ENCODE measurements at regions not wholly inside any gene's neighbourhood (a gene's known extent, or its start where the extent isn't known, plus 50 kb on each side); places are given as distances from the start of the nearest gene placed in this dataset.

DNA sequence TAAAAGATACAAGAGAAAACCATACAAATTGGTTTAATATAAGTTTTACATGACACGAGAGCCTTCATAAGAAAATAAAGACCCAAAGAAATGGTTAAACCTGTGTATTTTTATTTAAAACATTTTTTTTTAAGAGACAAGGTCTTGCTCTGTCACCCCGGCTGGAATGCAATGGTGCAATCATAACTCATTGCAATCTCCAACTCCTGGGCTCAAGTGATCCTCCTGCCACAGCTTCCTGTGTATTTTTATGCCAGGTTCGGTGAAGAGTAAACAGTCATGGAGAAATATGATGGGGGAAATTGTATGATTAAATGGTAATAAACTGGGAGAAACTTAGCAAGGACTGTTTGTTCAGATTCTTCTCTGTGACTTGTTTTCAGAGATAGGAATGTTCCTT is 441.0 kb downstream of the TUSC7 start:
- Histone ChIP-seq H3K79me2 (ENCODE audit: insufficient read depth, low read length) (no peaks in the 10 kb centered on the region), H3K4me1 (ENCODE audit: insufficient read depth, low read length) (no peaks in the 10 kb centered on the region), H3K4me2 (ENCODE audit: insufficient read depth, low read length) (no peak overlapping the region), H3K9ac (ENCODE audit: low read depth, low read length) (no peak overlapping the region), H4K20me1 (ENCODE audit: insufficient read depth, low read length) (no peaks in the 10 kb centered on the region), H2AFZ (ENCODE audit: low read depth, low read length) (no peak overlapping the region), H3K4me3 (ENCODE audit: low read depth in 1 of 2, low read length in 2 of 2) (no peak overlapping the region), H3K36me3 (ENCODE audit: insufficient read depth, low read length) (no peaks in the 10 kb centered on the region), H3K27ac (ENCODE audit: low read length) (no peak overlapping the region), H3K9me3 (ENCODE audit: insufficient read depth, low read length, severe bottlenecking) (no peaks in the 10 kb centered on the region), H3K27me3 (ENCODE audit: insufficient read depth, low read length, poor library complexity) (no peaks in the 10 kb centered on the region)
- no peak for TF ChIP-seq CTCF (IDR thresholded peaks at IDR 0.05; ENCODE audit: borderline replicate concordance, extremely low read depth, low read length, poor library complexity, severe bottlenecking)
- TF ChIP-seq EZH2 (IDR thresholded peaks at IDR 0.05; ENCODE audit: borderline replicate concordance, low read depth, low read length, severe bottlenecking): no peak
- ATAC-seq (ENCODE audit: insufficient read depth, low read depth): no peak
- DNase-seq: no peak

DNA sequence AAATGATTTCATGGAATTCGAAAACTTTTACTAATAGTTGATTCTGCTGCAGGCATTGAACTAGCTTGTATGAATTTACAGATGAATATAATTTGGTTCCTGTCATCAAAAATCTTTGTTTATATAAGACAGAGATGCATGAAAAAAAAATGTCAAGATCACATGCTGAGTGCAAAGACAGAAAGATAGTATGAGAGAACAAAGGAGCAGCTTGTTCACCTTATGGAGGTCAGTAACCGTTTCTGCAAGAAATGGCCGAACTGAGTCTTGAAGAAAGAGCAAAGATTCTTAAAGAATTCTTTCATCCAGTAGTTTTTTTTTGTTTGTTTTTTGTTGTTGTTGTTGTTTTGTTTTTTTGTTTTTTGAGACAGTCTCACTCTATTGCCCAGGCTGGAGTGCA is 450.6 kb downstream of the TUSC7 start:
- H3K36me3 ChIP-seq (ENCODE audit: insufficient read depth, low read length): no peaks in the 10 kb centered on the region
- no peak overlapping the region for H3K4me3 ChIP-seq (ENCODE audit: low read depth in 1 of 2, low read length in 2 of 2)
- no peaks in the 10 kb centered on the region for H4K20me1 ChIP-seq (ENCODE audit: insufficient read depth, low read length)
- no peaks in the 10 kb centered on the region for H3K9me3 ChIP-seq (ENCODE audit: insufficient read depth, low read length, severe bottlenecking)
- H3K27ac ChIP-seq (ENCODE audit: low read length): no peak overlapping the region
- H3K79me2 ChIP-seq (ENCODE audit: insufficient read depth, low read length): no peaks in the 10 kb centered on the region
- no peaks in the 10 kb centered on the region for H3K27me3 ChIP-seq (ENCODE audit: insufficient read depth, low read length, poor library complexity)
- no peak overlapping the region for H3K4me2 ChIP-seq (ENCODE audit: insufficient read depth, low read length)
- H3K9ac ChIP-seq (ENCODE audit: low read depth, low read length): no peak overlapping the region
- TF ChIP-seq CTCF (IDR thresholded peaks at IDR 0.05; ENCODE audit: borderline replicate concordance, extremely low read depth, low read length, poor library complexity, severe bottlenecking): no peak
- TF ChIP-seq EZH2 (IDR thresholded peaks at IDR 0.05; ENCODE audit: borderline replicate concordance, low read depth, low read length, severe bottlenecking): no peak
- no peaks in the 10 kb centered on the region for H3K4me1 ChIP-seq (ENCODE audit: insufficient read depth, low read length)
- no peak overlapping the region for H2AFZ ChIP-seq (ENCODE audit: low read depth, low read length)
- ATAC-seq (ENCODE audit: insufficient read depth, low read depth) (no peak), DNase-seq (no peak)

- DNase-seq (no peak), ATAC-seq (ENCODE audit: insufficient read depth, low read depth) (no peak)
- Histone ChIP-seq H3K9ac (ENCODE audit: low read depth, low read length) (no peak overlapping the region), H2AFZ (ENCODE audit: low read depth, low read length) (no peak overlapping the region), H3K27me3 (ENCODE audit: insufficient read depth, low read length, poor library complexity) (no peaks in the 10 kb centered on the region), H3K79me2 (ENCODE audit: insufficient read depth, low read length) (no peaks in the 10 kb centered on the region), H3K27ac (ENCODE audit: low read length) (no peak overlapping the region), H4K20me1 (ENCODE audit: insufficient read depth, low read length) (no peaks in the 10 kb centered on the region), H3K36me3 (ENCODE audit: insufficient read depth, low read length) (no peaks in the 10 kb centered on the region), H3K4me2 (ENCODE audit: insufficient read depth, low read length) (no peak overlapping the region), H3K9me3 (ENCODE audit: insufficient read depth, low read length, severe bottlenecking) (no peaks in the 10 kb centered on the region), H3K4me3 (ENCODE audit: low read depth in 1 of 2, low read length in 2 of 2) (no peak overlapping the region), H3K4me1 (ENCODE audit: insufficient read depth, low read length) (no peaks in the 10 kb centered on the region)
- TF ChIP-seq EZH2 (IDR thresholded peaks at IDR 0.05; ENCODE audit: borderline replicate concordance, low read depth, low read length, severe bottlenecking) (no peak), CTCF (IDR thresholded peaks at IDR 0.05; ENCODE audit: borderline replicate concordance, extremely low read depth, low read length, poor library complexity, severe bottlenecking) (no peak)
These were observed 452.2 kb downstream of the TUSC7 start for GRCh38 chr3:117161816-117162215.

GRCh38 chr3:117165176-117165575 is 455.6 kb downstream of the TUSC7 start:
- H2AFZ ChIP-seq (ENCODE audit: low read depth, low read length): no peak overlapping the region
- H3K79me2 ChIP-seq (ENCODE audit: insufficient read depth, low read length): no peaks in the 10 kb centered on the region
- H3K27me3 ChIP-seq (ENCODE audit: insufficient read depth, low read length, poor library complexity): no peaks in the 10 kb centered on the region
- H4K20me1 ChIP-seq (ENCODE audit: insufficient read depth, low read length): no peaks in the 10 kb centered on the region
- no peak overlapping the region for H3K9ac ChIP-seq (ENCODE audit: low read depth, low read length)
- no peak overlapping the region for H3K27ac ChIP-seq (ENCODE audit: low read length)
- no peak overlapping the region for H3K4me2 ChIP-seq (ENCODE audit: insufficient read depth, low read length)
- H3K36me3 ChIP-seq (ENCODE audit: insufficient read depth, low read length): no peaks in the 10 kb centered on the region
- H3K4me3 ChIP-seq (ENCODE audit: low read depth in 1 of 2, low read length in 2 of 2): no peak overlapping the region
- no peaks in the 10 kb centered on the region for H3K4me1 ChIP-seq (ENCODE audit: insufficient read depth, low read length)
- ATAC-seq (ENCODE audit: insufficient read depth, low read depth) (no peak), DNase-seq (no peak)
- H3K9me3 ChIP-seq (ENCODE audit: insufficient read depth, low read length, severe bottlenecking): no peaks in the 10 kb centered on the region
- TF ChIP-seq EZH2 (IDR thresholded peaks at IDR 0.05; ENCODE audit: borderline replicate concordance, low read depth, low read length, severe bottlenecking) (no peak), CTCF (IDR thresholded peaks at IDR 0.05; ENCODE audit: borderline replicate concordance, extremely low read depth, low read length, poor library complexity, severe bottlenecking) (no peak)
